HepG2 (cell line): ENCODE measurements at regions not wholly inside any gene's neighbourhood (a gene's known extent, or its start where the extent isn't known, plus 50 kb on each side); places are given as distances from the start of the nearest gene placed in this dataset.

Experiments
- ATAC-seq: fragments of 200-7000 bp; cut with Tn5 transposase; 3 replicates; pipeline ENCODE4 v1.9.1; 2020; ENCODE audit warnings: mild to moderate bottlenecking, moderate library complexity
- BruUV-seq: library from RNA; stranded (reverse); fragments of 400-500 nt; replicated peaks from 2 replicates; lab custom pipeline; 2021; lab: Mats Ljungman, UMichigan
- CTCF ChIA-PET: fragments of 300-600 bp; formaldehyde crosslinking; extraction: SDS; loops from one replicate; lab custom pipeline; 2021; ENCODE audit warnings: low total read pairs, inconsistent platforms, low intra/inter-chr PET ratio; lab: Yijun Ruan, JAX
- POLR2A ChIA-PET: fragments of 350-600 bp; sonication (Branson Sonifier 250); formaldehyde crosslinking; loops from one replicate; lab custom pipeline; 2020; ENCODE audit warnings: antibody characterized with exemption, inconsistent platforms; lab: Yijun Ruan, JAX
- DNase-seq: peaks from one replicate; pipeline ENCODE4 v3.0.0-alpha.2; 2015; ENCODE audit warnings: low spot score
- FAIRE-seq: peaks from 3 replicates; lab custom pipeline; 2011; peaks lifted over from hg19 to GRCh38; lab: Jason Lieb, UNC
- H2AFZ ChIP-seq: one replicate; pipeline ENCODE4 v1.6.1; 2011; ENCODE audit warnings: low read length, inconsistent platforms
- H3K27ac ChIP-seq: fragments of 300-600 bp; 3 replicates; pipeline ENCODE4 v1.8.0; 2011; ENCODE audit warnings: mixed run types, mild to moderate bottlenecking, mixed read lengths, low read length, inconsistent platforms; ENCODE audit not compliant: insufficient read depth; ENCODE audit errors: extremely low read length
- H3K27me3 ChIP-seq, 2 experiments: fragments of 200-600 bp in 1 of 2; 2 replicates in 1 of 2; 3 replicates in 1 of 2; pipeline versions ENCODE4 v1.6.0 to v1.8.0; 2011; ENCODE audit warnings: low read length in 2 of 2, mild to moderate bottlenecking in 2 of 2, moderate library complexity in 2 of 2, inconsistent platforms in 1 of 2; ENCODE audit not compliant: insufficient read depth in 2 of 2, control insufficient read depth in 1 of 2
- H3K36me3 ChIP-seq, 2 experiments: fragments of 200-600 bp in 1 of 2; replicated peaks in 1 of 2; 2 replicates in 1 of 2; 3 replicates in 1 of 2; pipeline versions ENCODE4 v1.5.1 to v1.8.0; 2011; ENCODE audit warnings: low read length in 2 of 2, inconsistent platforms in 1 of 2; ENCODE audit not compliant: insufficient read depth in 2 of 2, control insufficient read depth in 1 of 2
- H3K4me1 ChIP-seq: 2 replicates; pipeline ENCODE4 v1.5.1; 2012; ENCODE audit warnings: low read length, inconsistent platforms; ENCODE audit not compliant: insufficient read depth
- H3K4me2 ChIP-seq: 2 replicates; pipeline ENCODE4 v1.6.0; 2011; ENCODE audit warnings: low read depth, low read length, inconsistent platforms
- H3K4me3 ChIP-seq, 3 experiments: fragments of 200-600 bp in 1 of 3; sonication (generic), shearing (Covaris generic) in 1 of 3; replicated peaks in 1 of 3; 2 replicates each; pipeline ENCODE4 v1.5.1; 2011 to 2016; ENCODE audit warnings: low read length in 3 of 3, inconsistent platforms in 2 of 3, low read depth in 2 of 3, mild to moderate bottlenecking in 2 of 3, control low read depth in 1 of 3, mixed read lengths in 1 of 3; ENCODE audit not compliant: insufficient read depth in 1 of 3
- H3K79me2 ChIP-seq: one replicate; pipeline ENCODE4 v1.6.1; 2011; ENCODE audit warnings: low read length, inconsistent platforms; ENCODE audit not compliant: insufficient read depth
- H3K9ac ChIP-seq: 2 replicates; pipeline ENCODE4 v1.6.0; 2011; ENCODE audit warnings: mild to moderate bottlenecking, low read depth, low read length, inconsistent platforms; ENCODE audit not compliant: insufficient read depth
- H3K9me3 ChIP-seq: 2 replicates; pipeline ENCODE4 v1.5.1; 2012; ENCODE audit warnings: mild to moderate bottlenecking, low read length
- H4K20me1 ChIP-seq: 2 replicates; pipeline ENCODE4 v1.6.0; 2011; ENCODE audit warnings: inconsistent platforms, mild to moderate bottlenecking, low read length, moderate library complexity; ENCODE audit not compliant: insufficient read depth
- GMEB2 ChIP-seq: IDR thresholded peaks from 2 replicates; pipeline ENCODE4 v1.6.1; 2016; ENCODE audit warnings: missing biosample characterization, missing genetic modification reagents, low read depth
- MTF2 ChIP-seq: sonication (generic); formaldehyde crosslinking; IDR thresholded peaks from 2 replicates; pipeline ENCODE4 v1.5.0; 2020; ENCODE audit warnings: missing genetic modification reagents, borderline replicate concordance
- SIN3A ChIP-seq: IDR thresholded peaks from 2 replicates; pipeline ENCODE4 v1.6.1; 2011; ENCODE audit warnings: low read depth, mild to moderate bottlenecking, control low read depth, low read length, borderline replicate concordance
- SNAPC4 ChIP-seq: sonication (generic); formaldehyde crosslinking; IDR thresholded peaks from 2 replicates; pipeline ENCODE4 v1.4.0; 2020; ENCODE audit warnings: mild to moderate bottlenecking, missing genetic modification reagents
- ZNF784 ChIP-seq: sonication (generic); formaldehyde crosslinking; IDR thresholded peaks from 2 replicates; pipeline ENCODE4 v1.5.1; 2020; ENCODE audit warnings: missing genetic modification reagents, mild to moderate bottlenecking, borderline replicate concordance
- WGBS: methylation state at CpG from one replicate; pipeline ENCODE4 v1.1.6; 2017; ENCODE audit warnings: low lambda C conversion rate; 5-methylcytosine and 5-hydroxymethylcytosine counted together
- in situ Hi-C: cut with HindIII; loops from 2 replicates; pipeline ENCODE4 v1.10.0; 2017; ENCODE audit warnings: low pct_unique_long_range_greater_than_20kb; ENCODE audit not compliant: extremely low pct_ligation_motif_present
- intact Hi-C: fragments of 100-400 bp; cut with micrococcal nuclease; formaldehyde crosslinking; loops from one replicate; pipeline ENCODE4 v1.10.0; 2022; ENCODE audit not compliant: unreplicated experiment

GRCh38 chr18:991441-991840, 86.8 kb downstream of the ADCYAP1 start:
- H3K9me3 ChIP-seq: no peaks in the 10 kb centered on the region
- no peaks in the 10 kb centered on the region for H4K20me1 ChIP-seq
- no peak overlapping the region for H3K4me3 ChIP-seq
- no peaks in the 10 kb centered on the region for H3K79me2 ChIP-seq
- FAIRE-seq: no peak
- CTCF ChIA-PET: no interaction called here
- WGBS: 0% methylated on average over 2 of the region's 2 CpGs
- no peak overlapping the region for H3K4me2 ChIP-seq
- H2AFZ ChIP-seq: no peak overlapping the region
- H3K27me3 ChIP-seq: no peaks in the 10 kb centered on the region
- intact Hi-C loops: no loop called here
- H3K27ac ChIP-seq: no peak overlapping the region
- BruUV-seq: no TSS peak
- no peak for TF ChIP-seq SNAPC4
- TF ChIP-seq SIN3A: no peak
- TF ChIP-seq GMEB2 (CRISPR knock-in tag): no peak
- no peak for TF ChIP-seq ZNF784
- no peak for TF ChIP-seq MTF2
- TF ChIP-seq, all 625 proteins: peak for 0
- H3K36me3 ChIP-seq: no peaks in the 10 kb centered on the region
- ATAC-seq (no peak), DNase-seq (no peak)
- POLR2A ChIA-PET: no interaction called here
- H3K9ac ChIP-seq: no peak overlapping the region
- H3K4me1 ChIP-seq: no peaks in the 10 kb centered on the region
- in situ Hi-C loops: no loop called here
